Keratinocyte (primary cell): ENCODE measurements at regions not wholly inside any gene's neighbourhood (a gene's known extent, or its start where the extent isn't known, plus 50 kb on each side); places are given as distances from the start of the nearest gene placed in this dataset.

ENCODE experiments used
- DNase-seq: peaks from one replicate; pipeline ENCODE4 v3.0.0-alpha.2; 2011; ENCODE audit warnings: low read depth, missing footprints, low spot score
- FAIRE-seq: peaks from 2 replicates; lab custom pipeline; 2011; peaks lifted over from hg19 to GRCh38; lab: Jason Lieb, UNC
- H2AFZ ChIP-seq: 2 replicates; pipeline ENCODE4 v1.6.0; 2012; ENCODE audit warnings: low read length, control low read depth, inconsistent platforms; ENCODE audit not compliant: control insufficient read depth
- H3K27ac ChIP-seq: 2 replicates; pipeline ENCODE4 v1.5.1; 2011; ENCODE audit warnings: low read length; ENCODE audit not compliant: control insufficient read depth, insufficient read depth
- H3K27me3 ChIP-seq: 3 replicates; pipeline ENCODE4 v1.6.0; 2011; ENCODE audit warnings: low read length; ENCODE audit not compliant: control insufficient read depth, insufficient read depth; ENCODE audit errors: extremely low read depth
- H3K36me3 ChIP-seq, 2 experiments: 2 replicates in 1 of 2; 3 replicates in 1 of 2; pipeline ENCODE4 v1.5.1; 2011; ENCODE audit warnings: low read length in 2 of 2, mild to moderate bottlenecking in 1 of 2; ENCODE audit not compliant: control insufficient read depth in 2 of 2, insufficient read depth in 2 of 2; ENCODE audit errors: extremely low read depth in 1 of 2
- H3K4me1 ChIP-seq: 3 replicates; pipeline ENCODE4 v1.5.1; 2011; ENCODE audit warnings: low read length; ENCODE audit not compliant: control insufficient read depth, insufficient read depth; ENCODE audit errors: extremely low read depth
- H3K4me2 ChIP-seq: 3 replicates; pipeline ENCODE4 v1.6.0; 2011; ENCODE audit warnings: low read depth, low read length; ENCODE audit not compliant: control insufficient read depth, insufficient read depth; ENCODE audit errors: extremely low read depth
- H3K4me3 ChIP-seq, 3 experiments: fragments of 200-600 bp in 1 of 3; sonication (generic) in 1 of 3; 2 replicates in 2 of 3; 3 replicates in 1 of 3; pipeline ENCODE4 v1.5.1; 2011 to 2016; ENCODE audit warnings: low read length in 3 of 3, mild to moderate bottlenecking in 3 of 3, control low read depth in 2 of 3, inconsistent platforms in 1 of 3, low read depth in 1 of 3, mixed read lengths in 1 of 3, mixed run types in 1 of 3, moderate library complexity in 1 of 3; ENCODE audit not compliant: control insufficient read depth in 2 of 3, insufficient read depth in 2 of 3; ENCODE audit errors: extremely low read depth in 1 of 3
- H3K79me2 ChIP-seq: 2 replicates; pipeline ENCODE4 v1.6.0; 2012; ENCODE audit warnings: low read length; ENCODE audit not compliant: control insufficient read depth, insufficient read depth
- H3K9ac ChIP-seq: 3 replicates; pipeline ENCODE4 v1.6.0; 2011; ENCODE audit warnings: low read length; ENCODE audit not compliant: control insufficient read depth, insufficient read depth; ENCODE audit errors: extremely low read depth
- H3K9me1 ChIP-seq: 3 replicates; pipeline ENCODE4 v1.6.0; 2011; ENCODE audit warnings: low read length; ENCODE audit not compliant: control insufficient read depth, insufficient read depth; ENCODE audit errors: extremely low read depth
- H3K9me3 ChIP-seq: 2 replicates; pipeline ENCODE4 v1.5.1; 2012; ENCODE audit warnings: low read depth, low read length; ENCODE audit not compliant: control insufficient read depth
- H4K20me1 ChIP-seq: 3 replicates; pipeline ENCODE4 v1.6.0; 2011; ENCODE audit warnings: low read length; ENCODE audit not compliant: control insufficient read depth, insufficient read depth; ENCODE audit errors: extremely low read depth
- EZH2 ChIP-seq: IDR thresholded peaks from one replicate; pipeline ENCODE4 v1.6.1; 2012; ENCODE audit warnings: inconsistent platforms, mild to moderate bottlenecking, low read length, moderate library complexity
- dilution Hi-C: fragments of 300-500 bp; cut with MboI; formaldehyde crosslinking; loops from one replicate; pipeline ENCODE4 v1.7.0; 2020; ENCODE audit warnings: low sequenced_read_pairs; ENCODE audit not compliant: extremely low pct_ligation_motif_present
- TF ChIP-seq, protein P1 (sequence below), 3 experiments: IDR thresholded peaks in 1 of 3; conservative IDR thresholded peaks in 1 of 3; optimal IDR thresholded peaks in 1 of 3; 2 replicates in 2 of 3; 3 replicates in 1 of 3; pipeline versions ENCODE3 to v1.5.1; 2011; ENCODE audit warnings: low read length in 3 of 3, mild to moderate bottlenecking in 3 of 3, moderate library complexity in 2 of 3, control low read depth in 1 of 3, inconsistent platforms in 1 of 3; ENCODE audit not compliant: insufficient read depth in 2 of 3; ENCODE audit errors: extremely low read depth in 1 of 3

DNA sequence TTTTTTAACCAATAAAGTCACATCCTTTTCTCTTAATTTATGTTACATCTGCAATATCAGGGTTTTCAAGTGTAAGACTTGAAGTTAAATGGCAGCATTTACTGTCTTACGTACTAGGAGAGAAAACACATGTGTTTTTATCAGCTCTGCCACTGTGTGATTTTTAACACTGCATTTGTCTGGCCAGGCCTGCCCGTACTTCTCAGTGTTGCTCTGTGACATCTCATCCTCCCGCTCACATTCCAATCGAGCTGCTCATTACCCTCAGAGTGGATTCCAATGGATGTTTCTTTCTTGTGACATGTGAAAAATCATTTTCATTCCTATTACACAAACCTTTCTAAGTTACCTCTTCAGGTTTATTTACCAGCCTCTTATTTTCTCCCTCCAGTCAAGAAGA, 420.3 kb downstream of the FAT4 start:
- dilution Hi-C loops: no loop called here
- Histone ChIP-seq H2AFZ (peak overlapping the region; percentile 55), H4K20me1 (no peaks in the 10 kb centered on the region), H3K4me2 (peak overlapping the region; percentile 72), H3K27ac (peak overlapping the region; percentile 59), H3K9me1 (no peaks in the 10 kb centered on the region), H3K9ac (no peak overlapping the region), H3K79me2 (no peaks in the 10 kb centered on the region), H3K4me3 (no peak overlapping the region), H3K36me3 (no peaks in the 10 kb centered on the region), H3K9me3 (no peaks in the 10 kb centered on the region), H3K27me3 (no peaks in the 10 kb centered on the region), H3K4me1 (peaks cover 25% of the 10 kb centered on the region)
- FAIRE-seq: peak; percentile 95
- TF ChIP-seq, protein P1, sequence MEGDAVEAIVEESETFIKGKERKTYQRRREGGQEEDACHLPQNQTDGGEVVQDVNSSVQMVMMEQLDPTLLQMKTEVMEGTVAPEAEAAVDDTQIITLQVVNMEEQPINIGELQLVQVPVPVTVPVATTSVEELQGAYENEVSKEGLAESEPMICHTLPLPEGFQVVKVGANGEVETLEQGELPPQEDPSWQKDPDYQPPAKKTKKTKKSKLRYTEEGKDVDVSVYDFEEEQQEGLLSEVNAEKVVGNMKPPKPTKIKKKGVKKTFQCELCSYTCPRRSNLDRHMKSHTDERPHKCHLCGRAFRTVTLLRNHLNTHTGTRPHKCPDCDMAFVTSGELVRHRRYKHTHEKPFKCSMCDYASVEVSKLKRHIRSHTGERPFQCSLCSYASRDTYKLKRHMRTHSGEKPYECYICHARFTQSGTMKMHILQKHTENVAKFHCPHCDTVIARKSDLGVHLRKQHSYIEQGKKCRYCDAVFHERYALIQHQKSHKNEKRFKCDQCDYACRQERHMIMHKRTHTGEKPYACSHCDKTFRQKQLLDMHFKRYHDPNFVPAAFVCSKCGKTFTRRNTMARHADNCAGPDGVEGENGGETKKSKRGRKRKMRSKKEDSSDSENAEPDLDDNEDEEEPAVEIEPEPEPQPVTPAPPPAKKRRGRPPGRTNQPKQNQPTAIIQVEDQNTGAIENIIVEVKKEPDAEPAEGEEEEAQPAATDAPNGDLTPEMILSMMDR (optimal IDR thresholded peaks at IDR 0.05 in 1 of 3, IDR thresholded peaks at IDR 0.05 in 1 of 3, conservative IDR thresholded peaks at IDR 0.05 in 1 of 3; ENCODE audit: extremely low read depth in 1 of 3, insufficient read depth in 2 of 3, low read length in 3 of 3): no peak
- no peak for TF ChIP-seq EZH2
- DNase-seq: peak; percentile 44

- no peaks in the 10 kb centered on the region for H3K27me3 ChIP-seq
- no peaks in the 10 kb centered on the region for H3K9me1 ChIP-seq
- H3K4me2 ChIP-seq: no peak overlapping the region
- no peaks in the 10 kb centered on the region for H4K20me1 ChIP-seq
- no peak overlapping the region for H2AFZ ChIP-seq
- H3K9me3 ChIP-seq: no peaks in the 10 kb centered on the region
- H3K79me2 ChIP-seq: no peaks in the 10 kb centered on the region
- peak overlapping the region; percentile 59 for H3K27ac ChIP-seq
- DNase-seq (no peak), FAIRE-seq (no peak)
- no peak overlapping the region for H3K4me3 ChIP-seq
- TF ChIP-seq, protein P1 (optimal IDR thresholded peaks at IDR 0.05 in 1 of 3, IDR thresholded peaks at IDR 0.05 in 1 of 3, conservative IDR thresholded peaks at IDR 0.05 in 1 of 3; ENCODE audit: extremely low read depth in 1 of 3, insufficient read depth in 2 of 3, low read length in 3 of 3): peak in 2 of 3 experiments; percentile 9 to 27
- no peak for TF ChIP-seq EZH2
- H3K4me1 ChIP-seq: peaks cover 20% of the 10 kb centered on the region
- H3K9ac ChIP-seq: no peak overlapping the region
- H3K36me3 ChIP-seq: no peaks in the 10 kb centered on the region
- dilution Hi-C loops: no loop called here
These were observed 421.3 kb downstream of the FAT4 start for GRCh38 chr4:125736057-125736456.
